NCI-H524 (cell line): ENCODE measurements at regions not wholly inside any gene's neighbourhood (a gene's known extent, or its start where the extent isn't known, plus 50 kb on each side); places are given as distances from the start of the nearest gene placed in this dataset.
A peak's percentile ranks its signal among the peaks of the same experiment; 100 is the strongest.

Experiments
- DNase-seq, 2 experiments: peaks; one replicate each; lab custom pipeline; 2025; lab: John Stamatoyannopoulos, UW

GRCh38 chr10:130720235-130720634 is 584.0 kb downstream of the GLRX3 start:
- no peak for DNase-seq

- peak; percentile 10 to 37 for DNase-seq
Observed at GRCh38 chr10:130721971-130722370, 585.8 kb downstream of the GLRX3 start.

GRCh38 chr10:130723704-130724103 is 587.5 kb downstream of the GLRX3 start:
- no peak for DNase-seq

- no peak for DNase-seq
Observed at GRCh38 chr10:130725474-130725970, 586.0 kb downstream of the TCERG1L start.

DNA sequence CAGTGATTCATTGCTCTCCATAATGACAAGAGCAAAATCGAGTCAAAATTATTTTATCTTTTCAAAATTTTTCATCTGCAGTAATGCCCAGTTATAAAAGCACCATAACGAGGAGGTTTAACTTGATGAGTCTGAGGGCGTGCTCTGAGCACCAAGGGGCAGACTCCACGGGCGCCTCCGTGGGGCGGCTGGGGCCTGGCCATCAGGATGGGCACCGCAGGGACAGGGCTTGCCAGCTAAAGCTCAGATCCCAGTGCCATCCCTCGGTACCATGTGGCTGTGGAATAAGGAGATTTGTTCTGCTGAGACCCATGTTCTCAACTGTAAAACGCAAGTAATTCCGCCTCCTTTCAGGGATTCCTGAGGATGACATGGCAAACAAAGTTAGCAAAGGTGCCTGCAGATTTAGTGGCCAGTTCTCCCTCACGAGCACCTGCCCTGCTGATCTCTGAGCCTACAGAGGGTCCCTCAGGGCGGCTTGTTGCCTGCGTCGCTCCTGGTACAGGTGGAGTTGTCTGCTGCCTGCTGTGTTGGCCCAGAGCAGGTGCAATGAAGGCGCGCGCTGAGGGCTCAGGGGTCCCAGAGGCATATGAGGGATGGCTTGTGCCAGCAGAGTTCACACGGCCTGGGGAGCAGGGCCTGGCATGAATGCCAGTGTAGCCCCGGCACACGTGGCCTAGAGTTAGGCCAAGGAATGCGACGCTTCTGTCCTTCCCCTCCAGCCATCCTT is 584.4 kb downstream of the TCERG1L start:
- no peak for DNase-seq

DNA sequence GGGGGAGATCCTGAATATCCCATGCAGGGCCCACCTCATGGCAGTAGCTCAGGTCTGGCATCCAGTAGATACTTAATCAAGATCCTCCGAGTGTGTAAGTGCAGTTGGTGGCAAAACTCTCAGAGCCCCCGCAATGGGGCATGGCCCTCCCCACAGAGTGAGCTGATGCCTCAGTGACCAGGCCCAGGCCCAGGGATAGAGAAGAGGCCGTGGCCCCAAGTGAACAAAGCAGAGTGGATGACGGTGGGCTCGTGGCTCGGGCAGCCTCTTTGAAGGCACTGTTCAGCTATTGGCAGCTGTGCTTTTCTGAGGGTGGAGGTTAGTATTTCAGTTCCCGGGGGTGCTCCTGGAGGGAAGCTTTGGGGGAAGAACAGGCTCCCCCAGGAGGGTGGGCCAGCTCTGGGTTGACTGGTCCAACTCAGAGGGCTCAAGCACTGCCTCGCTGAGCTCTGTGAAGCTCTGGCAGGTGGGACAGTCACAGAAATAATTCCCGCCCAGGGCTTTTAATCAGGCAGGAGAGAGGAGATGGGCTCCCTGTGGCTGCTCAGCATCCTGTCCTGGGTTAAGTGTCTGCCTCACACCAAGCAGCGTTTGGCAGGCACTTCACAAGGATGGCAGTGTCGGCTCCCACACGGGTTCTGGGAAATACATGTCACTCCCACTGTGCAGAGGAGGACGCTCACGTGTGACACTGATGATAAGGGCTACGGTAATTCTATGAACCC is 583.6 kb downstream of the TCERG1L start:
- DNase-seq: no peak

- no peak for DNase-seq
Observed at GRCh38 chr10:130728531-130729215, 582.8 kb downstream of the TCERG1L start.

DNA sequence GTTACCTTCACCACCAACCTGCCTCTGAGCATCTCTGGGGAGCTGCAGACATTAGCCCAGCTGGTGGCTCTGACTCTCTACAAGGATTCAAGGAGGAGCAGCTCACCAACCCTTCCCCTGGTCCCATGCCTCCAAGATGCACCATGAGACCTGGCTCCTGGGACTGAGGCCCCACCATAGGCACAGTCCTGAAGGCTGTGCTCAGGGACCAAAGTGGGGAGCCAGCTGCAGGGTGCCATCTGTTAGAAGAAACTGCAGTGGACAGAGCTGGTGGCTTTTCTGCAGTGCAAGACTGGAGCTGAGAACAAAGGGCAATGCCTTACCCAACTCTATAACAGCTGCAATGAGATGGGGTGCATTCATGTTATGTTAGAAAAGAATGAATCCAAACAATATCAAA is 581.6 kb downstream of the TCERG1L start:
- no peak for DNase-seq

DNA sequence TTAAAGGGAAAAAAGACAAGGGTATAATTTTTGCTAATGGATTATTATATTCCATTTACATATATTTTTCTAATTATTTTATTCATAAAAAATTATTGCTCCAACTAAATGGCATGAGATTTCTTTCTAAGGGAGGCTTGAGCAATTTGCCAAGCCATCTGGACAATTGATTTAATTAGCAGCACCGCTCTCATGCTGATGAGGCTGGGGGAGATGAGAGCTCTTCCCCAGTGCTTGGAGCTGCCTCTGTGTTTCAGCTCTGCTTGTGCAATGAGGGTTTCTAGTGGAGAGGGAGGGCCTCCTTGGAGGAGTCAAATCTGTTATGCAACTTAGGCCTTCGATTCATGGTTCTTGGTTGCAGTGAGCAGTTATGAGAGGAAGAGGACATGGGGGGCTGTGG is 574.3 kb downstream of the TCERG1L start:
- DNase-seq: peak; percentile 13 to 49

GRCh38 chr10:130737621-130738020 is 573.9 kb downstream of the TCERG1L start:
- DNase-seq: no peak

DNA sequence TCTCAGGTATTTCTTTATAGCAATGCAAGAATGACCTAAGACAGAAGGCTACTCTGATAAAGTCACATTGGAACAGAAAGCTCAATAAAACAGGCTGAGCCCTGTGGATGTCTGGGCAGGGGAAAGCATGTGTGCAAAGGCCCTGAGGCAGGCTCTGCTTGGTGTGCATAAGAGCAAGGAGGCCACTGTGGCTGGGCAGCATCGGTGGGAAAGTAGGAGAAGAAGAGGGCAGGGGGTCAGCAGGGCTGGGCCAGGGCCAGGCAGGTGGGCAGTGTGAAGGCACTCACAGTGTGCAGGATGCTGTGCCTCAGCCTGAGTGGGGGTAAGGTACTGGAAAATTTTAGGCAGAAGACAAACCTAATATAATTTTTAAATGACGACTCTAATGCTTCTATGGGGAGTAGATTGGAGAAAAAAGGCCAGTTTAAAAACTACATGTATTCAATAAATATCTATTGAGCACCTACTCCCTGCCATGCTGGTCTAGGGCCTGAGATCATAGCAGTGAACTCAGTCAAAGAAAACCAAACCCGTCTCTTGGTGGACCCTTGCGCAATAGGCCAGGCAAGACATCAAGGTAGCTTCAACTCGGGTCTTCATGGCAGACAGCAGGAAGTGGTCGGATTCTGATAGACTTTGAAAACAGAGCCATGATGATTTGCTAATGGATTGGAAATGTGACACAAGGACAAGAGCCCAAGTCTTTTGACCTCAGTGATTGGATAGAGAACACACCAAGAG is 572.3 kb downstream of the TCERG1L start:
- no peak for DNase-seq

- no peak for DNase-seq
Observed at GRCh38 chr10:130739757-130740145, 571.8 kb downstream of the TCERG1L start.

DNA sequence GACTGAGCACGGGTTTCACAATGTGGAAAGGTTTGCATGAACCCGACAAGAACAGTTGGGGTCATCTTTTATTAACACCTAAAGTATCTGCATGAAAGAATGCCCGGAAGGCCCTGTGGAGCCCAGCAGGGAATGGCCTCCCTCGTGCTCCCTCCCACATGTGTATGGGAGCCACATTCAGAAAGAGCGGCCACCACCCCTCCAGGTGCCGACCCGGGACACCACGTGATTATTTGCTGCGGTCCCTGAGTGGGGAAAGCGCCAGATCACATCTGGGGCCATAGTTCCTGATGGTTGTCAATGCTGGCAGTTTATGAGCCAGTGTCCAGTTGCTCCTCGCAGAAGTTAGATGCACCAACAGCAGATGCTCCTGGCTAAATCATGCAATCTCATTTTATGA is 571.4 kb downstream of the TCERG1L start:
- DNase-seq: no peak

DNA sequence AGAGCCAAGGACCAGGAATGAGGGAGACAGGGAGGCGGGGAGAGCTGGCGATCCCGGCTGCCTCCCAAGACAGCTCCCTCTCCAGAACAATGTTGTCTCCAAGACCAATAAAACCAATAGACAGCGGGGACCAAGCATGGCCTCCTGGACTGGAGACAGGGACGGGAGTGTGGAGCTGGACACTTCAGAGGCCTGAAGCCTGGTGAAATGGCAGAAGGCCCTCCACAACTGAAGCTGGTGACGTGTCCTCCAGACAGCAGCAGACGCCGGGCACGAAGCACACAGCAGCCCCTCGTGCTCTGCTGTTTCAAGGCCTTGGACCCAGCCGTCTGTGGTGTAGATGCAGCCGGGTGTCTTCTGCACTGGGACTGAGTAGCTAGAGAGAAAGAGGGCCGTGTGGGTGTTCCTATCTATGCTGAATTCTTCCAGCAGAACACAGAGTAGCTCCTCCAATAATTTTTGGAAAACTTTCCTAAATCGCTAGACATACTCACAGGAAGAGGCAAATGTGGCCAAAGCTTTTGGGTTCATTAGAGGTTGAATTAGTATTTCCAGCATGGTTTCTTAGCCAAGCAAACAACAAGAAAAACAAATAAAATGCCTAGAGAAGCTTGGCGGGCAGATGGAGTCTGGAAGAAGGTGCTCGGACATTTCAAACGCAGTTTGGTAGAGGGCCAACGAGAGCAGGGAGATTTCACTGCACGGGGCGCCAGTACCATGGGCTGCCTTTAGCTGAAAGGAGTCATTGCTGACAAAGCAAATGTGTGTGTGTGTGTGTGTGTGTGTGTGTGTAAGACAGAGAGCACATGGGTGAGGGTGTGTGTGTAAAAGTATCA is 570.4 kb downstream of the TCERG1L start:
- DNase-seq: no peak

DNA sequence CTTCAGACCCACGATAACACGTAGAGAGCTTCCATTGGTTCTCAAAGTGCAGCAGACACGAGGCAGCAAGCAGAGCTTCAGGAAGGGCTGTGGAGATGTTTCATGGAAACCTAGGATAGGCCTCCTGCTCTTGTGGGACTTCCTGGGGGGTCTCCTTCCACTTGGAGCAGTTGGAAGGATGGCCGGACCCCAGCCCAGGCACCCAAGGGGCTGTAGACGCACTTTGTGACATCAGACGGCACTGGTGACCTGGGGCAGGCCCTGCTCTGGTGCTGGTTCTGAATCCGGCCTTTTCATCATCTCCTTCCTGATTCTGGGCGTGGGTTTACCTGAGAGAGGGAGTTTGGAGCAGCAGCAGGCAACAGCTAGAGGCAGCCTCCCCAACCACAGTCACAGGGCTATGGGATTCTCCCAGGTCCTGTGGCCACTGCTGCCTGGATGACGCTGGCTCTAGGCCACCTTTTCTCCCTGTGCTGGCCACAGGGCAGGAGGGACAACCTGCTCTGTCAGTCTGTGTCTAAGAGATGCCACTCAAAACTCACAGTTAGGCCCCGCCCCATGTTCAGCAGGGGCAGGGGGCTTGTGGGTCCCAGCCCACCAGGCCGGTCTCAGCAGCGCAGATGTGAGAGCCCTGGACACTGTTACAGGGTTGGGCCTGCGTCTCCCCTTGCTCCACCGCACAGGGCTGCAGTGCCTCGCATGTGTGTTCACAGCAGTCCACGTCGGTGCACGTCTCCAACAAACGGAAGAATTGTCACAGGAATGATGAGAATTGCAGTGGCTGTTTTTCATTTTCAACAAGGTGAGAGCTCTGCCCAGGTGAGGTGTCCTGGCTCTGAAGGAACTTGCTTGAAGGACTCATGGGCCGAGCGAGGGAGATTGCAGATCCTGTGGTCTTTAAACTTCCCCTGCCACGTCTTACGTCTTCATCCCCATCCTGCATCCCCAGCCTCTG is 569.3 kb downstream of the TCERG1L start:
- no peak for DNase-seq

- no peak for DNase-seq
Observed at GRCh38 chr10:130742941-130743675, 568.4 kb downstream of the TCERG1L start.

DNA sequence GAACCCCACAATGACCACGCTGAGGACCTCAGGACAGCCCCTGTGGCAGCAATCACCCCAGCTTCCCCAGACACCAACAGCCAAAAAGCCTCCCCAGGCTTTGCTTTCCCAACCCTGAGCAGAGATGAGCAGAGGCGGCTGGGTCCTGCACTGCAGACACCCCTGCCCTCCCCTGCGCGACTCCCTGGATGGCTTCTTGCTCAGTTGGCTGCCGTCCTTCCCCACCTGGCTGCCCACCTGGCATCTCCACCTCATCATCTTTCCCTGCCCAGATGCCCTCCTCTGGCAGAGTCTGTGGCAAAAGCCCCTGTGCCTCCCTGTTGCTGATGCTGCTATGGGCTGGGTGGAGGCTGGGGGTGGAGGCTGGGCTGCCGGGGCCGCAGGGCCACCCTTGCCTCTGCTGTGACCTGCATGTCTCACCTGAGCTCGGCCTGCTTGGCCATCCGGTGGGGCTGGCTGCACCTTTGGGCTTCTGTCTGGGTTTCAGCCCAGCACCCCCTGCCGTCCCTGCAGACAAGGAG is 567.7 kb downstream of the TCERG1L start:
- no peak for DNase-seq

DNA sequence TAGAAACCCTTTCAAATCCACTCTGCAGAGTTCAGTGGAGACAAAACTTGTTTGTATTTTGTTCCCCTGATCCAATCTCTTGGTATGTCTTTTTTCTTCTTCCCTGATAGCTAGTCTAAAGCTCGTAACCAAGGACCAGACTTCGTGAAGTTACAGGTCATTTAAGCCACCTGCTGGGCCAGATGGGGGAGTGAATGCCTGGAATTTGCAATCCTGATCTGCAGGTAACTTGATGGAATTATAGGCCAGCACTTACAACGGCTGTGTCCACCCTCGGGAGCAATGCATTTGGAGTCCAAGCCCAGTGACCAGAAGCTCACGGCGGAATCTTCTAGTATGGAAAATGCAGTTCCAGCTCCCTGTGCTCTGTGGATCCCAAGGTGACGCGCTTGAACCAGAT is 566.9 kb downstream of the TCERG1L start:
- peak in 1 of 2 experiments; percentile 0 for DNase-seq

DNA sequence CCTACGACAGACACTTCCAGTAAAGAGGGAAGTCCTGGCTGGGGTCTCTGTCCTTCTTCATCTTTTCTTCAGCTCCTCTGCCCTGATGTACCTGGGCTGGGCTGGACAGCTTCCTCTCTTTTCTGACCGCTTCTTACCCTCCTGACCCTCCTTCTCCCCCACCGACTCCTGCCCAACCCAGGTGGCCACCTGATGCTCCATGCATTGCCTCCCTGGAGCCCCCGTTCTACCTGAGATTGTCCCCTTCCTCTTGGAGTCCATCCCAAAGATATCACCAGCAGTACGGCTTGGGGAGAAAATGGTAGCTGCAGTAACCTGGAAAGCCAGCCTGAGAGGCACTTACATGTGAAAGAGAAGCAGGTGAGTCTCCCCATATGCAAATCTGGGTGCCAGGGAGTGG is 566.3 kb downstream of the TCERG1L start:
- DNase-seq: no peak
